NB4 (cell line): ENCODE measurements at regions not wholly inside any gene's neighbourhood (a gene's known extent, or its start where the extent isn't known, plus 50 kb on each side); places are given as distances from the start of the nearest gene placed in this dataset.

Experiments used
- DNase-seq: peaks from one replicate; pipeline ENCODE4 v3.0.0; 2010; ENCODE audit warnings: low read depth
- H3K4me3 ChIP-seq: one replicate; pipeline ENCODE4 v1.5.1; 2011; ENCODE audit warnings: mild to moderate bottlenecking, low read depth, low read length, moderate library complexity
- MYC ChIP-seq: IDR thresholded peaks from 2 replicates; pipeline ENCODE4 v1.6.1; 2011; ENCODE audit warnings: low read depth, low read length
- POLR2A ChIP-seq: IDR thresholded peaks from 2 replicates; pipeline ENCODE4 v1.6.1; 2011; ENCODE audit warnings: mild to moderate bottlenecking; ENCODE audit not compliant: insufficient read length; ENCODE audit errors: extremely low read depth
- TF ChIP-seq, protein P1 (sequence below): IDR thresholded peaks from one replicate; pipeline ENCODE4 v1.5.1; 2012; ENCODE audit warnings: low read depth, low read length
- TF ChIP-seq, protein P2 (sequence below): IDR thresholded peaks from 2 replicates; pipeline ENCODE4 v1.6.1; 2011; ENCODE audit warnings: low read depth, low read length

DNA sequence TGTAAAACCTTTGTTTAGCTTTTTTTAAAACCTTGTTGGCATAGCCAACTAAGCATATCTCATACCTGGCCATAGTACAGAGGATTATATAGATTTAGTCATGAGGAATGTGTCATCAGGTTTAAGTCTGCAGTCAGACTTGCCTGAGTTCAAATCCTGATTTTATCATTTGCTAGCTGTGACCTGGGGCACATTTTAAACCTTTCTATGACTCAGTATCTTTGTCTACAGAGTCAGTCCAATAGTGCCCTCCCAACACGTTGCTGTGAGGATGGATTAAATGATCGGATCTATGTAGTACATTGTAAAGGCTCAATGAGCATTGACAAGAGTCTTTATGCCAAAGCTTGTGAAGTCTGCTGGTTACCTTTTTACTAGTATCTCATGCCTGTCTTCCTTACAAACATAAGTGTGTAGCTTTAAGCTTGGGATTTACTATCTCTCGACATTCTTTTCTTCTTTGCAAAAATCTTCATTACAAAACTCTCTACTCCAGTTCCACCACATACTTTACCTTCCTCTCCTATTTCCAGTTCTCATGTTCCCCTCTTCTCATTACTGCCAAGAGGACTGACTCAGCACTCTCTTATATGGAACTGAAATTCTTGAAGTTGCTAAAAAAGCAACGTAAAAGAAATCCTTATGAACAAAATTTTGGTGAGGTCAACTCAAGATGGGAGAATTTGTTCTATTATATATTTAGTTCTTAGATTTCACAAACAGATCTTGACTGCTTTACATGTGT lies 68.1 kb upstream of the RBMS1 start:
- no peak overlapping the region for H3K4me3 ChIP-seq
- TF ChIP-seq, protein P1, sequence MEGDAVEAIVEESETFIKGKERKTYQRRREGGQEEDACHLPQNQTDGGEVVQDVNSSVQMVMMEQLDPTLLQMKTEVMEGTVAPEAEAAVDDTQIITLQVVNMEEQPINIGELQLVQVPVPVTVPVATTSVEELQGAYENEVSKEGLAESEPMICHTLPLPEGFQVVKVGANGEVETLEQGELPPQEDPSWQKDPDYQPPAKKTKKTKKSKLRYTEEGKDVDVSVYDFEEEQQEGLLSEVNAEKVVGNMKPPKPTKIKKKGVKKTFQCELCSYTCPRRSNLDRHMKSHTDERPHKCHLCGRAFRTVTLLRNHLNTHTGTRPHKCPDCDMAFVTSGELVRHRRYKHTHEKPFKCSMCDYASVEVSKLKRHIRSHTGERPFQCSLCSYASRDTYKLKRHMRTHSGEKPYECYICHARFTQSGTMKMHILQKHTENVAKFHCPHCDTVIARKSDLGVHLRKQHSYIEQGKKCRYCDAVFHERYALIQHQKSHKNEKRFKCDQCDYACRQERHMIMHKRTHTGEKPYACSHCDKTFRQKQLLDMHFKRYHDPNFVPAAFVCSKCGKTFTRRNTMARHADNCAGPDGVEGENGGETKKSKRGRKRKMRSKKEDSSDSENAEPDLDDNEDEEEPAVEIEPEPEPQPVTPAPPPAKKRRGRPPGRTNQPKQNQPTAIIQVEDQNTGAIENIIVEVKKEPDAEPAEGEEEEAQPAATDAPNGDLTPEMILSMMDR: no peak
- TF ChIP-seq, protein P2, sequence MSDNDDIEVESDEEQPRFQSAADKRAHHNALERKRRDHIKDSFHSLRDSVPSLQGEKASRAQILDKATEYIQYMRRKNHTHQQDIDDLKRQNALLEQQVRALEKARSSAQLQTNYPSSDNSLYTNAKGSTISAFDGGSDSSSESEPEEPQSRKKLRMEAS: no peak
- no peak for TF ChIP-seq POLR2A
- TF ChIP-seq MYC: no peak
- no peak for DNase-seq

- TF ChIP-seq, protein P1: no peak
- TF ChIP-seq MYC (no peak), POLR2A (no peak)
- TF ChIP-seq, protein P2: no peak
- no peak overlapping the region for H3K4me3 ChIP-seq
- no peak for DNase-seq
Observed at GRCh38 chr2:160562730-160563129, 69.1 kb upstream of the RBMS1 start.

- TF ChIP-seq, protein P1: no peak
- TF ChIP-seq POLR2A (no peak), MYC (no peak)
- TF ChIP-seq, protein P2: no peak
- no peak for DNase-seq
- no peak overlapping the region for H3K4me3 ChIP-seq
Observed at GRCh38 chr2:160564591-160564990, 71.0 kb upstream of the RBMS1 start.

DNA sequence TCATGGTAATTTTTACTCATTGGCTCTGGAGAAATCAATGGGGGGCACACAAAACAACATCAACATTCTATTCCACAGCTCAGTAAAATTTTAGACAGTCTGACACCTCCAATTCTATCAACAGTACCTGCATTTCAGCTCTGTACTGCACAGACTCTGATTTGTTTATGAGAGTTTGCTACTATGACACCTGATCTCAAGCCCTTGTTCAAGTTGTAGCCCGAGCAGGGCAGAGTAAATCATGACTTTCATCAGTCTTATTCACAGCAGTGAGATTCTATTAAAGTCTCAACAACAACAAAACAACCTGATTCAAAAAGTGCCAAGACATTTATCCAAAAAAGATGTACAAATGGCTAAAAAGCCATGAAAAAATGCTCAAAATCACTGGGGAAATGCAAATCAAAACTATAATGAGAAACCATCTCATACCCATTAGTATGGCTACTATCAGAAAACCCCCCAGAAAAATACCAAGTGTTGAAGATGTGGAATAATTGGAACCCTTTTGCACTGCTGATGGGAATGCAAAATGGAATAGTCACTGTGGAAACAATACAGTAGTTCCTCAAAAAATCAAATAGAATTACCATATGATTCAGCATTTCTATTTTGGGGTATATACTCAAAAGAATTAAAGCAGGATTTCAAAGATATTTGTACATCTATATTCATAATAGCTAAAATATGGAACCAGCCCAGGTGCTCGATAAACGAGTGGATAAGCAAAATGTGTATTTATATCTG lies 71.7 kb upstream of the RBMS1 start:
- no peak for DNase-seq
- TF ChIP-seq, protein P1: no peak
- TF ChIP-seq MYC (no peak), POLR2A (no peak)
- TF ChIP-seq, protein P2: no peak
- no peak overlapping the region for H3K4me3 ChIP-seq

- DNase-seq: peak; percentile 88
- no peak overlapping the region for H3K4me3 ChIP-seq
- TF ChIP-seq, protein P2: peak; percentile 45; the same call in 1 of the 2 replicates
- TF ChIP-seq, protein P1: no peak
- TF ChIP-seq MYC (peak; percentile 64; the same call in 1 of the 2 replicates), POLR2A (no peak)
Observed at GRCh38 chr2:160566717-160567116, 73.1 kb upstream of the RBMS1 start.
